Stomach (tissue), 8 donors: ENCODE measurements at regions not wholly inside any gene's neighbourhood (a gene's known extent, or its start where the extent isn't known, plus 50 kb on each side); places are given as distances from the start of the nearest gene placed in this dataset.

Source experiments
- DNase-seq, 2 donors: peaks; one replicate each; pipeline versions ENCODE4 v3.0.0 to v3.0.0-alpha.2; 2013 to 2019
- H3K27ac ChIP-seq, 5 donors: fragments of 200-600 bp in 4 of 5; sonication (generic) in 4 of 5; one replicate each; pipeline ENCODE4 v1.5.1; 2013 to 2019; ENCODE audit warnings: mild to moderate bottlenecking in 1 of 5, moderate library complexity in 1 of 5
- H3K27me3 ChIP-seq, 3 donors: fragments of 200-600 bp; sonication (generic); one replicate each; pipeline ENCODE4 v1.5.1; 2017 to 2019; ENCODE audit warnings: mixed run types in 1 of 3
- H3K36me3 ChIP-seq, 4 donors: fragments of 200-600 bp; sonication (generic); 1 replicate in 3 of 4; 2 replicates in 1 of 4; pipeline ENCODE4 v1.5.1; 2016 to 2019
- H3K4me1 ChIP-seq, 4 donors: fragments of 200-600 bp; sonication (generic); one replicate each; pipeline ENCODE4 v1.5.1; 2016 to 2019
- H3K4me3 ChIP-seq, 4 donors: fragments of 200-600 bp; sonication (generic) in 3 of 4; one replicate each; pipeline ENCODE4 v1.5.1; 2016 to 2019; ENCODE audit warnings: mild to moderate bottlenecking in 1 of 4
- H3K9me3 ChIP-seq, 4 donors: fragments of 200-600 bp; sonication (generic); one replicate each; pipeline ENCODE4 v1.5.1; 2016 to 2019
- EP300 ChIP-seq: sonication (generic); formaldehyde crosslinking; IDR thresholded peaks from one replicate; pipeline ENCODE4 v1.6.1; 2017; ENCODE audit warnings: antibody characterized with exemption
- POLR2A ChIP-seq, 4 donors: fragments of 450-650 bp; IDR thresholded peaks; one replicate each; pipeline ENCODE4 v1.6.1; 2016; ENCODE audit warnings: antibody characterized with exemption in 4 of 4, control low read depth in 2 of 4, mild to moderate bottlenecking in 1 of 4, moderate library complexity in 1 of 4
- POLR2AphosphoS5 ChIP-seq, 3 donors: sonication (generic); formaldehyde crosslinking; IDR thresholded peaks; one replicate each; pipeline ENCODE4 v1.6.1; 2016; ENCODE audit warnings: antibody characterized with exemption in 3 of 3
- WGBS, 5 donors: extraction: QIAGEN DNeasy Blood & Tissue Kit in 3 of 5; methylation state at CpG; one replicate each; pipeline versions ENCODE4 v1.1.5 to v1.1.7; 2013 to 2018; 5-methylcytosine and 5-hydroxymethylcytosine counted together
- intact Hi-C: fragments of 100-400 bp; cut with DNase I; formaldehyde crosslinking; loops from one replicate; pipeline ENCODE4 v1.15.1; 2023; ENCODE audit warnings: low total_unique reads
- TF ChIP-seq, protein P1 (sequence below), 7 experiments: fragments of 450-650 bp in 4 of 7; fragments of 200-600 bp in 3 of 7; sonication (generic) in 3 of 7; IDR thresholded peaks; one replicate each; pipeline ENCODE4 v1.5.1; 2016 to 2019; ENCODE audit warnings: antibody characterized with exemption in 7 of 7, control low read depth in 2 of 7, mild to moderate bottlenecking in 1 of 7
- donor health status: healthy with polysubstance abuse.
- donor health status: Bipolar disorder and iron deficiency.
- donor health status: healthy.

DNA sequence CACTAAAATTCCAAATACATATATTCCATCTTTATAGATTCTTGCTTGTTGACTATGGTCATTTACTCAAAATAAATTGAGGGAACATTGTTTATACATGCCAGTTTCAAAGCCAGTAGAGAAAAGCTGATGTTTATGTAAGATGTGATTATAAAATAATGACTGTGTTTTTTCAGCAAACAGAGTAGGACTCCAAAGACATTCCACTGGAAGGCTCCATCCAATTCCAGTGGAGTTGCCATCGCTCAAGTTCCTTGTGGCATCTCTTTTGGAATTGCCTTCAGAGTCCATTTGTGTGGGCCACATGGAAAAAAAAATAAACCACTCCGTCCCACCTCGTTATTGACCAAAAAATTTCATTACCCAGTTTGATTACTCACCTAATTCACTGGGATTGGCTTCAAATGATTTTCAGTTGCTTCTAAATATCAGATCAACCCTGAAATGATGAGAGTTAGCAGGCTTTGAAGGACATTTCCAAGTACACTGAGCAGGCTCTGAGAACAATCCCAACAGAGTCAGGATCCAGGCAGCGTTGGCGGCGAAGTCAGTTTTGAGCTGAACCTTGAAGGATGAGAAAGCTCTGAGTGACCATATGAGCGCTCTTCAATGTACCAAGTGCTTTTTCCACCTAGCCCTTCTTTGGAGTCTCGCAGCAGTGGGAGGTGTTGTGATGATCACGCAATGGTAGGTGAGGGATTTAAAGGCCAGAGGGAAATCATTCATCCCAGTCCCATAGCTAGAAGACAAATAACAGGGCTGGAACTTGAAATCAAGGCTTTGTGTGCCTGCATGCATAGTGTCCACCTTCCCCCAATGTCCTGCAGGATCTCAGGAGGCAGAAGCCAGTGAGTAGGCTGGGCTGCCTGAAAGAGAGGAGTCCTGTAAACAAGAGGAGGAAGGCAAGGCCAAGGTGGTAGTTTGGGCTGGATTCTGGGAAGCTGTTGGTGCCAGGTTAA is 281.7 kb downstream of the CDC5L start:
- no peak overlapping the region for H3K27ac ChIP-seq
- no peaks in the 10 kb centered on the region for H3K9me3 ChIP-seq
- H3K4me3 ChIP-seq, result no peak overlapping the region
- no peaks in the 10 kb centered on the region for H3K4me1 ChIP-seq
- no peak for DNase-seq
- intact Hi-C loops, result loop anchor here (10.0 kb wide), 1 partner anchor 184 kb away; no protein-coding TSS in a partner anchor
- peaks cover 0 to 16% (median 0%) of the 10 kb centered on the region in 3 donors for H3K27me3 ChIP-seq
- TF ChIP-seq POLR2AphosphoS5 (IDR thresholded peaks at IDR 0.05) (no peak), POLR2A (IDR thresholded peaks at IDR 0.05) (no peak), EP300 (no peak)
- TF ChIP-seq, protein P1, sequence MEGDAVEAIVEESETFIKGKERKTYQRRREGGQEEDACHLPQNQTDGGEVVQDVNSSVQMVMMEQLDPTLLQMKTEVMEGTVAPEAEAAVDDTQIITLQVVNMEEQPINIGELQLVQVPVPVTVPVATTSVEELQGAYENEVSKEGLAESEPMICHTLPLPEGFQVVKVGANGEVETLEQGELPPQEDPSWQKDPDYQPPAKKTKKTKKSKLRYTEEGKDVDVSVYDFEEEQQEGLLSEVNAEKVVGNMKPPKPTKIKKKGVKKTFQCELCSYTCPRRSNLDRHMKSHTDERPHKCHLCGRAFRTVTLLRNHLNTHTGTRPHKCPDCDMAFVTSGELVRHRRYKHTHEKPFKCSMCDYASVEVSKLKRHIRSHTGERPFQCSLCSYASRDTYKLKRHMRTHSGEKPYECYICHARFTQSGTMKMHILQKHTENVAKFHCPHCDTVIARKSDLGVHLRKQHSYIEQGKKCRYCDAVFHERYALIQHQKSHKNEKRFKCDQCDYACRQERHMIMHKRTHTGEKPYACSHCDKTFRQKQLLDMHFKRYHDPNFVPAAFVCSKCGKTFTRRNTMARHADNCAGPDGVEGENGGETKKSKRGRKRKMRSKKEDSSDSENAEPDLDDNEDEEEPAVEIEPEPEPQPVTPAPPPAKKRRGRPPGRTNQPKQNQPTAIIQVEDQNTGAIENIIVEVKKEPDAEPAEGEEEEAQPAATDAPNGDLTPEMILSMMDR (IDR thresholded peaks at IDR 0.05), result no peak
- H3K36me3 ChIP-seq, result no peaks in the 10 kb centered on the region
- 84 to 94% (median 94%) methylated on average over 9 of the region's 9 CpGs for WGBS, 5 donors

DNA sequence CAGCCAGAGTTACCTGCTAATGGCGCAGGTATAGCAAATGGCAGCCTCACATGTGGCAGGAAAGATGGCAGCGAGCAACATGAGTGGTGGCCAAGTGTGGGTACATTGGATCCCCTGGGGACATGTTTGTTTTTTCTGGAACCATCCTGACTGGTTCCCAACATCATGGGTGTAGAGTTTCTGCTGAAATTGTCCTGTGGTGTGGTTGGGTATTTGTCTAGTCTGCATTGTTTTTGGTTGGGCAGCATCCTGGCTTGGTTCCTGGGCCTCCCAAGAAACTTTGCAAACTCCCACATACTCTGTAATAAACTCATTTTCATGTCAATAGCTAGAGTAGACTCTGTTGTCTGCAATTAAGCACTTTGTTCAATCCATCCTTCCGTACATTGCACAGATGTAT is 282.6 kb downstream of the CDC5L start:
- Histone ChIP-seq H3K27me3 (peaks cover 0 to 16% (median 0%) of the 10 kb centered on the region in 3 donors), H3K27ac (no peak overlapping the region), H3K36me3 (no peaks in the 10 kb centered on the region), H3K9me3 (no peaks in the 10 kb centered on the region), H3K4me1 (no peaks in the 10 kb centered on the region), H3K4me3 (no peak overlapping the region)
- intact Hi-C loops, result no loop called here
- WGBS, 5 donors, result 92 to 99% (median 95%) methylated on average over 3 of the region's 3 CpGs
- TF ChIP-seq POLR2AphosphoS5 (IDR thresholded peaks at IDR 0.05) (no peak), POLR2A (IDR thresholded peaks at IDR 0.05) (no peak), EP300 (no peak)
- TF ChIP-seq, protein P1 (IDR thresholded peaks at IDR 0.05), result no peak
- no peak for DNase-seq

DNA sequence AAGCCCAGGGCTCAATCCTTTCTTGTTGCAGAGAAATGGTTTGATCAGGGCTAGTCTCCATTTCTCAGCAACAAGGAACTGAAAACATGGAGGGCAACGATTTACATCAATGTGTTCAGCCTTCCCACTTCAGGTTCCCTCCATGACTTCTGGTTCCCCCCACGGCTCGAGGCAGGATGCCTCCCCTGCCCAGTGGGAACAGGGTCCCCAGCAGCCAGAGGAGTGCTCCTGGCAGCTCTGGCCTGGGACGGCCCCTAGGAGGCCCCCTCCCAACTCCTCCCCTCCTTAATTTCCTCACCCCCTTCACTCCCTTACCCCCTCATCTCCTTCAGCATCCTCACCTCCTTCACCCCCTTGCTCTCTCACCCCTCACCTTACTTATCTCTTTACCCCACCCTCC is 283.8 kb downstream of the CDC5L start:
- H3K4me3 ChIP-seq, result no peak overlapping the region
- 62 to 75% (median 68%) methylated on average over 4 of the region's 4 CpGs for WGBS, 5 donors
- H3K36me3 ChIP-seq, result no peaks in the 10 kb centered on the region
- intact Hi-C loops, result no loop called here
- TF ChIP-seq POLR2AphosphoS5 (IDR thresholded peaks at IDR 0.05) (no peak), POLR2A (IDR thresholded peaks at IDR 0.05) (no peak), EP300 (no peak)
- TF ChIP-seq, protein P1 (IDR thresholded peaks at IDR 0.05), result no peak
- DNase-seq, result no peak
- H3K27me3 ChIP-seq, result peaks cover 0 to 16% (median 0%) of the 10 kb centered on the region in 3 donors
- H3K9me3 ChIP-seq, result no peaks in the 10 kb centered on the region
- no peak overlapping the region for H3K27ac ChIP-seq
- H3K4me1 ChIP-seq, result no peaks in the 10 kb centered on the region

DNA sequence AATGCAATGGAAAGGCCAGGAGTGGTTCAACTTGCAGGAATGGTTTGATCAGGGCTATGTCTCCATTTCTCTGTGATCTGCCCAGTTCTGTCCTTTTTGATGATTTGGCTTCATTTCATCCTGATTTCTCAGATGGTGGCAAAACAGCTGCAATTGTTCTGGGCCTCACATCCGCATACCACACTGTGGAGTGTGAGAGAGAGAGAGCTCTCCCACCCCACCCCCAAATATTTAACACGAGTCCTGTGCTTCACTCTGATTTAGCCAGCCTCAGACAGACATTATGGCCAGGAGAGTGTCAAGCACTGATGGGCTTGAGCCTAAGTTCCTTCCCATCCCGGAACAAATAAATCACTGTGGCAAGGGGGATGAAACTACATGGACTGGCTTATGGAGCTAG is 284.6 kb downstream of the CDC5L start:
- peaks cover 0 to 16% (median 0%) of the 10 kb centered on the region in 3 donors for H3K27me3 ChIP-seq
- no peak for DNase-seq
- intact Hi-C loops, result no loop called here
- H3K36me3 ChIP-seq, result no peaks in the 10 kb centered on the region
- no peak overlapping the region for H3K27ac ChIP-seq
- H3K9me3 ChIP-seq, result no peaks in the 10 kb centered on the region
- no peak overlapping the region for H3K4me3 ChIP-seq
- TF ChIP-seq, protein P1 (IDR thresholded peaks at IDR 0.05), result no peak
- no peak for TF ChIP-seq POLR2A (IDR thresholded peaks at IDR 0.05)
- no peak for TF ChIP-seq POLR2AphosphoS5 (IDR thresholded peaks at IDR 0.05)
- TF ChIP-seq EP300, result no peak
- no peaks in the 10 kb centered on the region for H3K4me1 ChIP-seq
- WGBS, 5 donors, result 81 to 89% (median 82%) methylated on average over 3 of the region's 3 CpGs
